Activated CD8-positive, alpha-beta memory T cell treated with anti-CD3 and anti-CD28 coated beads for 4 hours (primary cell): ENCODE measurements at regions not wholly inside any gene's neighbourhood (a gene's known extent, or its start where the extent isn't known, plus 50 kb on each side); places are given as distances from the start of the nearest gene placed in this dataset.
"Not testable (repeated sequence)": the region's sequence is repeated elsewhere in the genome, so short reads cannot be mapped to it uniquely, and the experiment has no call there.

Experiments
- DNase-seq, 2 donors: peaks; one replicate each; pipeline ENCODE4 v3.0.0-alpha.2; 2020; ENCODE audit warnings: low read depth in 2 of 2

- no peak for DNase-seq
Measured at GRCh38 chr9:71364186-71364955, 242.9 kb upstream of the TRPM3 start.

GRCh38 chr9:71363286-71363961 lies 242.0 kb upstream of the TRPM3 start:
- DNase-seq: no peak

- no peak for DNase-seq
Measured at GRCh38 chr9:71361357-71361756, 239.9 kb upstream of the TRPM3 start.

GRCh38 chr9:71357346-71357745 lies 235.9 kb upstream of the TRPM3 start:
- no peak for DNase-seq

GRCh38 chr9:71355884-71356283 lies 234.5 kb upstream of the TRPM3 start:
- no peak for DNase-seq

GRCh38 chr9:71353720-71354119 lies 232.3 kb upstream of the TRPM3 start:
- no peak for DNase-seq

DNA sequence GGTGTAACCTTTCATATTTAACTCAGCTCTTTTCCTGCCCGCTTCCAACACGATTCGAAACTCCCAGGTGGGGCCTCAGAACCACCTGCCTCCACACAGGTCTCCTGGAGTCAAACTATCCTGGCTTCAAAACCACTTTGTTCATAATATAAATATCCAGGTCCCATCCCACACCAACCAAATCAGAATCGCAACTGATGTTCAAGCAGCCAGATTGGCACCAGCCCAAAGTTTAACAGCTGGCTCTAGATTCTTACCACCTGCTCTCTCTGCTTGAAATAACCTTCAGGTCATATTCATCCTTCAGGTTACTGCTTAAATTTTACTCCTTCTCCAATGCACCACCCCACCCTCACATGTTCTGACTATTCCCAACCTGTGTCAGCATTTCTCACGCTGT lies 231.4 kb upstream of the TRPM3 start:
- DNase-seq: no peak

GRCh38 chr9:71349218-71349617 lies 227.8 kb upstream of the TRPM3 start:
- no peak for DNase-seq

DNA sequence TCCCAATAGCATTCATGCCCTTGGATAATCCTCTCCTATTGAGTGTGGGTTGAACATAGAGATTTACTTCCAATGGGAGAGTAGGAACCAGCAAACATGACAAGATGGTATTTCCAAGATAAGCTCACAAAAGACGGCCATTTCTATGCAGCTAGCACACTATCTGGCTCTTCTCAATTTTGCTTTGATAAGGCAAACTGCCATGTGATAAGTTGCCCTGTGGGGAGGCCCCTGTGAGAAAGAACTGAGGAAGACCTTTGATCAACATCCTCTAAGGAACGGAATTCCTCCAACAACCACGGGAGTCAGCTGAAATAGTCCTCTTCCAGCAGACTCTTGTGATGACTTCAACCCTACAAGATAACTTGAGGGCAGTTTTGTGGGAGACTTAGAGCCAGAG lies 211.9 kb upstream of the TRPM3 start:
- no peak for DNase-seq

GRCh38 chr9:71331603-71332002 lies 210.2 kb upstream of the TRPM3 start:
- DNase-seq: no peak

DNA sequence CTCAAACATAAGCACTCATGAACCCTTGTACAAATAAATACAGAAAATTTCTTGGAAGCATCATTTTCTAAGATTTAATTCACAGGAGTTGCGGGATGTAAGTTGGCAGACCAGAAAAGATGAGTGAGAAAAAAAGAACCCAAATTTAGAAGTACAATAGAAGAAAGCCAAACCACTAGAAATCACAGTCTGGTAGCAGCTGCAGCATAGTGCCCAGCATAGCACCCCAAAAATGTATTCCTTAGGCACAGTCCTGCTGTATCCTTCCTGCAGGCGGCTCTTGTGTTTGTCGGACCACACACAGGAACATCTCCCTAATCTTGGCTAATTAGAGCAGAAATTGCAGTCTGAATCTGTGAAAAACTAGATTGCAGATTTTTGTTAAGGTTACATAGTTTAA lies 208.5 kb upstream of the TRPM3 start:
- no peak for DNase-seq

DNA sequence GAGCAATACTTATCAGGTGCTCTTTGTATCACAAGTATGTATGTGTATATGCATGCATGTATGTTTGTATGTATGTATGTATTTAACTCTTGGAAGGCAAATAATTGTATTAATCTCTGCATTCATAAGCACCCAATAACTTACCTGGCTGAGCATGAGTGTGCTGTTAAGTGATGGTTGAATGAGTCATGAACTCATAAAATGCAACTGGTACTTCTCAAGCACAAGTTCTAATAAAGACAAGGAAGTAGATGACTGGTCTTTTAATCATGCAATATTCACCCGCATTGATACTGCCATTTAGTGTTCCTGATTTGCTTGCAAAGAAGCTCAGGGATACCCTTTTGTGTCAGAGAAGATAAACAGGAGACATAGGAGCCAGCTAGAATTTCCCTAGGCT lies 204.9 kb upstream of the TRPM3 start:
- DNase-seq: no peak

GRCh38 chr9:71323357-71323756 lies 201.9 kb upstream of the TRPM3 start:
- DNase-seq: no peak

DNA sequence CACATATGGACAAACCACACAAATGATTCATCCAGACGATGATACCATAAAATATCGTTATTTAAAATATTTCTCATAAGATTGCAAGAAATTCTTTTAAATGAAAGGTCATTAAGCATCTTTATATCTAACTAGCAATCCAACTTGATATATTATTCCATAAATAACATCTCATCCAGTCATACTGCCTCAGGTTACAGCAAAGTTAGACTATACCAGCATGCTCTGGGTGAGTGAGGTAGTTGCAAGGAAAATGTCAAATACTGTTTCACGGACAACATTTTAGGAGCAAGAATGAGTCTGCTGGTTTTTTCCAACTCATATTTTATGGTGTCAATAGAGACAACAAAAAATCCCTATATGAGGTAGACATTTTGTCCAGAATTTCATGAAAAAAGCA lies 200.9 kb upstream of the TRPM3 start:
- DNase-seq: no peak

DNA sequence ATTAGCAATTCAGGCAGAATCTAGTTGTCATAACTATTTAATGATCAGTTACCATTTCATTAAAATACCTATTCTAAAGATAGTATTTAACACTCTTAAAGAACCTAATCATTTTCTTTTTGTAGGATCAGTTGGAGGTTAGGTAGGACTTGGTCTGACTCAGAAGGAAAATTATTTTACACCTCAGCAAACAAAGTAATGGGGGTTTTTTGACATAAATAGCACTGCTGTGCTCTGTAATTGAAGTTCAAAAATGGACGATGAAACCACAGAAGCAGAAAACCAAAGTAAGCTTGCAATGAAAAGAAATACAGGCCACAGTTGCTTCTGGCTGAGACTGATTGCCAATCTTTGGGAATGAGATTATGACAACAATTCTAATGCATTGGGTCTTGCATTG lies 187.0 kb upstream of the TRPM3 start:
- no peak for DNase-seq

GRCh38 chr9:71306134-71306533 lies 184.7 kb upstream of the TRPM3 start:
- DNase-seq: no peak

DNA sequence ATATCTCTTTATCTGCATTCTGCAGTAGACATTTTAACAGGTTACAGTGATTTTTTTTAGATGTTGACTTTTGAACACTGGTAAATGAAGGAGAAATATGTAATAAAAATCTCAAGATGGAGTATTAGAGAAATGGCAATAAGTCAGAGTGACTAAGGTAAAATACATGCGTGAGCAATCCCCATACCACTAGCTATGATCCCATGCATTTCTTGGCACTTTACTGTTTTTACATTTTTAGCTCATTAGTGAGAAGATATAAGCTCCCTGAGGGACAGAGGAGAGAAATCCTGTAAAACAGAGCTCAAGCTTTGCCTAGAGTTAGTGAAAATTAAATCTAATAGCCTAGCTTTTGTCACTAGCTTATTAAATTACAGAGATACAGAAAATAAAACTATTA lies 181.9 kb upstream of the TRPM3 start:
- no peak for DNase-seq

DNA sequence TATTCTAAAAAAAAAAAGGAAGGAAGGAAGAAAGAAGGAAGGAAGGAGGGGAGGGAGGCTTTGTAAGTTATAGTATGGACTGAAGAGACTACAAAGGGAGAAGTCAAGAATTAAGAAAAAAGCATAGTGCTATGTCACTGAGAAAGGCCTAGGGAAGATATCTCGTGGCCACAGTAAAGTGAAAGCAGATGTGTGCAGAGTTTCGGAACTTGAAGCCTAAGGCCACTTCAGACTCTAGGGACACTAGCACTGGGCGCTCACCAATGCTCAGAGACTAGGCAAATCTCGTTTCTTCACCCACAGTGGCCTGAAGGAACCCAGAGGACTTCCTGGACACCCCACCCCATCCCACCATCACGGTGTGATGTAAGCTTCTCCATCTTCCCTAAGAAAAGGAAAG lies 181.4 kb upstream of the TRPM3 start:
- DNase-seq: no peak

- no peak for DNase-seq
Measured at GRCh38 chr9:71295928-71296327, 174.5 kb upstream of the TRPM3 start.

DNA sequence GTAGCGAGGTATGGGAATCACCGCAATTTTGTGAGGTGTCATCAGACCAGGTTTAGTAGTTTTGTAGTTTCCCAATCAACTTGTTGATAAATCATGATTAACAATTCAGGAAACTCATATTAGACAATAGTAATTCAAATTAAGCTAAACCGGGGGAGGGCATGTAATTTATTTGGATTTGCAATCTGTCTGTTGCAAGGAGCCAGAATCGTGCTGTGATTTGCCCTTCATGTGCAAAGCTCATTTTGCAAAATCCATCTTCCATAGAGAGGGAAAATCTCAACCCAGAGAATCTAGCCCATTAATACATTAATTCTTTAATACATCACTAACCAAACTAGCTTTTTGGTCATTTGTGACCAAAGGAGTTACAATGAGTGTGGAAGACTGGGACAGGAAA lies 164.7 kb upstream of the TRPM3 start:
- no peak for DNase-seq

GRCh38 chr9:71285191-71285656 lies 163.8 kb upstream of the TRPM3 start:
- no peak for DNase-seq

DNA sequence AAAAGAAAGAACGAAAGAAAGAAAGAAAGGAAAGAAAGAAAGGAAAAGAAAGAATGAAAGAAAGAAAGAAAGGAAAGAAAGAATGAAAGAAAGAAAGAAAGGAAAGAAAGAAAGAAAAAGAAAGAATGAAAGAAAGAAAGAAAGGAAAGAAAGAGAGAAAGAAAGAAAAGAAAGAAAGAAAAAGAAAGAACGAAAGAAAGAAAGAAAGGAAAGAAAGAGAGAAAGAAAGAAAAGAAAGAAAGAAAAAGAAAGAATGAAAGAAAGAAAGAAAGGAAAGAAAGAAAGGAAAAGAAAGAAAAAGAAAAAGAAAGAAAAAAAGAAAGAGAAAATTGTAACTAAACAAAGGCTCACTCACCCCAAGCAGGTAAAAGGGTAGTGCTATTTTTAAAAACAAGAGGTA lies 160.7 kb upstream of the TRPM3 start:
- not testable (repeated sequence) for DNase-seq

DNA sequence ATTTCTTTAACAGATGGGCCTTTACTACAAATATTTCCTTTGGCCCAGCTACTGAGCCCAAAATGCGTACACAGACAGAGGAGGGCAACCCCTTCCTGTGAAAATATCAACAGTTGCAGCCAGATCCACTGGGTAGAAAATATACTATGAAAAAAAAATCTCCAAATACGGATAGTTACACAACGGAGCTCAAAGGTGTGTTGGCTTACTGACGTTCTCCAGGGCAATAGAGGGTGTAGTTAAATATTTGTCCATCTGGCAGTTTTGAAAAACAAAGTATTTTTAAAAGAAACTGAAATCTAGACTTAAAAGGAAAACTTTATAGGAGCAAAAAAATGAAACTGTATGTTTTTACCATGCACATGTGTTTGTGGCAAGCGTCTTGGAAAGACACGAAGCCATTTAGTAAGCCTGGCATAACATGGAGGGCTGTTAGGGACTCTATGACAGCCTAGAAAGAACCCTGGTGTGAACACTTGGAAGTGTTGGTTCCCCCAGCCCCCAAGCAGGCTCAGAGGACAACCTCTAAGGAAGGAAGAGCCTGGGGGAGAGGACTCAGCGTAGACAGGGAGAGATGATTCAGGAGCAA lies 157.8 kb upstream of the TRPM3 start:
- DNase-seq: no peak
